HG03565 (cell line): ENCODE measurements at regions not wholly inside any gene's neighbourhood (a gene's known extent, or its start where the extent isn't known, plus 50 kb on each side); places are given as distances from the start of the nearest gene placed in this dataset.
"Not testable (repeated sequence)": the region's sequence is repeated elsewhere in the genome, so short reads cannot be mapped to it uniquely, and the experiment has no call there.

ENCODE experiments used
- ATAC-seq: cut with Tn5 transposase; IDR thresholded peaks from one replicate; pipeline ENCODE4 v1.9.1; 2021; ENCODE audit warnings: mild to moderate bottlenecking, moderate library complexity; ENCODE audit not compliant: unreplicated experiment

GRCh38 chr4:30996841-30997240 is 276.7 kb downstream of the PCDH7 start:
- no peak for ATAC-seq

DNA sequence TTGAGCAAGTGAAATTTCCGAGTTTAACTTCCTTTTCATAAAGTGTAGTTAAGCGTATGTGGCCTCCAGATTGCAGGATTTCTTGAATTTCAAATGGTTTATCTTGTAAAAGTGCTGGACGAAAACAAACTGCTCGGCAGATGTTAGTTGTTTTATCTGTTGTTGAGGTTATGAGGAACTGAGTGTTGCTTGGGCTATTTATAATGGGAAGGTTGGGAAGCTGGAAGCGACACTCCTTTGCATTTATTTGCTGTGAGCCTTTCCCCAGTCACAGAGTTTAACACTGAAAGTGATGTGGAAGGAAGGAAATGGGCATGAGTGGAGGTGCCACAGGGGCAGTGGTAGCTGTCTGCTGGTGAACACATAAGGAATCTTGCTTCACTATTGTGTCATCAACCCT is 284.9 kb downstream of the PCDH7 start:
- no peak for ATAC-seq

DNA sequence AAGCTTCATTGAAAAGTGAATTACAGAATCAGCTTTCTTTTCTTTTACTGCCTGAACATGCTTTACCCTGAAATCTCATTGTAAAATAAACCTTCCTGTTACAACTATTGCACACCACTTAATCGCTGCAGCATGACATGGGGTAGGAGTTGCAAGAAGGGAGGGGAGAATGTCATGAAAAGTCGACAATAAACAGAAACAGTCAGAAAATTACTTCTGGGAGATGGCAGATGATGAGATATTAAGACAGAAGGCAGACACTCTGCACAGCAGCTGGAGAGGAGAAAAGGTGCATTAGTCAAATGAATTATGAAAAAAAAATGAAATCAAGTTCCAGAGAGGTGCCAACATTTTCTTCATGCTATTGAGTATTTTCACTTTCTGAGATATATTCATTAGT is 287.7 kb downstream of the PCDH7 start:
- no peak for ATAC-seq

DNA sequence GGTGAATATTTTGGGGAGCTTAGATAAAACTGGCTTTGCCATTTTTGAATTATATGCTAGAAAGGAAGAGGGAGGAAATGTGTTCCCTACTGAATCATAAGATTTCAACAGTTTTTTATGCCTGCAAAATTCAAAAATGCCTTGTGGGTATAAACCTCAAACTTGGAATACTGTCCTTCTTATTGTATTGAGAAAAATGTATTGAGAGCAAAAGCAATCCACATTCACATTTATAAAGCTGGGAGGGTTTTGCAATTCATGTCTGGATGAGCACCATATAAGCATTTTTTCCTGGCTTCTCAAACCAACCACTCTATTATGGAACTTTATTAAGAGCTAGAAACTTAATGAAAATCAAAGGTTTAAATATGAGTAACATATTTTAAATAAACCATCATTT is 289.8 kb downstream of the PCDH7 start:
- ATAC-seq: no peak

- ATAC-seq: no peak
These were observed 295.0 kb downstream of the PCDH7 start for GRCh38 chr4:31015123-31015522.

GRCh38 chr4:31016322-31017061 is 296.3 kb downstream of the PCDH7 start:
- no peak for ATAC-seq

GRCh38 chr4:31020363-31020762 is 300.2 kb downstream of the PCDH7 start:
- ATAC-seq: no peak

DNA sequence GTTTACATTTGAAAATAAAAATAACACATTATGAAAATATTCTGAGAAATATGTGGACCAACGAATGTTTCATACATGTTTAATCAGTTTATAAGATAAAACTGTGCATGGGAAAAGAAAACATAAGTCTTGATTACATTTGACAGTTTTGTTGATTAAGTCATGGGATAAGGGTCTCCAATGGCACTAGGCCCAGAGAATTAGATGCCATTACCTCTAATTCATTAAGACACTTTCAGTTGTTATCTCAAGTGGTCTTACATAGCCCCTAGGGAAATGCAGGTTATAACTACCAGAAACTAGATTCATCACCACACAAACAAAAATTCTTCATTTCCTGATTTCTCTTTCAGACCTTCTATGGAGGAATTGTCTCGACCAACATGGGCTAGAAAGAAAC is 300.8 kb downstream of the PCDH7 start:
- no peak for ATAC-seq

DNA sequence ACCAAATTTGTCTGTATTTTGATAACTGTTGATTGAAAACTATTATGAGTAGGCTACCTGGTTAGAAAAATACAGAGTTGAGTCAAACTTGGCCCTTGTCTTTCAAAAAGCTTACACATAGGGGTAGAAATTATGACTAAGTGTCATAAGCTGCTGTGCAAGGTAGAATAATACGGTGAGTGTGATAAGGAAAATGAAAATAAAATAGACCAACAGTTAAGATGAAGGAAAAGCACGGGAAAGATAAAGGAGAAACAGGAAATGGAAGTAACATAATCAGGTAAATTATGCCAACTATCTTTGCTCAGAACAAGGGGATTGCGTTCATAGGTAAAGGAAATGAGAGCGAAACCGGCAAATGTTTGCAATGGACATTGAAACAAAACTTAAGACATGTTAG is 302.5 kb downstream of the PCDH7 start:
- no peak for ATAC-seq

- no peak for ATAC-seq
These were observed 302.9 kb downstream of the PCDH7 start for GRCh38 chr4:31023109-31023508.

DNA sequence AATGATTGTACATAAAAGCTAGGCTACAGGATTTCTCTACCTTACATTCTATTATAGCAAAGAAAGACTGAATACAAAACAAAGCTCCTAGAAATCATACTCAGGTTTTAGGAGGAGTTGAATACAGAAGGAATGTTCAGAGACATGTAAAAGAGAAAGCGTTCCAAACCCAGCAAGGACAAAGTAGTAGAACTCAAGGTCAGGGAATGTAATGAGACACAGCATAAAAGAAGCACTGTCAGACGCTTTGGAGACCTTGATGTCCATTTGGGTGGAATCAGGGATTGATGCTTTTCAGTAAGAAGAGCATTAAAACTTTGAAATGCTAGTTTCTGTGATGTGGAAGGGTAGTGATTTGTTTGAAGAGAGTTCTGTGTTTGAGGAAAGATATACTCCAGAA is 303.6 kb downstream of the PCDH7 start:
- ATAC-seq: no peak

GRCh38 chr4:31024781-31025180 is 304.6 kb downstream of the PCDH7 start:
- ATAC-seq: not testable (repeated sequence)

GRCh38 chr4:31026256-31026655 is 306.1 kb downstream of the PCDH7 start:
- no peak for ATAC-seq

DNA sequence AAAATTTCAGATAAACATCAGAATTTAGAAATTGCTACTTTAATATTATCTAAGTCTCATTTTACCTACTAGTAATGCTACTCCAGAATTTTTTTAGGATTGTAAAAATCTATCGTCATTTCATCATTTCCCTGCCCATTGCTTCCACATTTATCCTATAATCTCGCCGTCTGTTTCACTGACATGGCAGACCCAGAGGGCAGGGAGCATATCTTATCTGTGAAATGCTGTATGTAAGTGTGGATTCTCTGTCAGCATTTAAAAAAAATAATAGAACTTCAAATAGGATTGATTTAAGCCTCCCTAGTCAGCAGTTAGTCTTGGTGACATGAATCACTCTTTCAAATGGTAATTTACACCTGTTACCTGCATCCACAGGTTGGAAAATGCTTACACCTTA is 314.4 kb downstream of the PCDH7 start:
- ATAC-seq: no peak

GRCh38 chr4:31035761-31036160 is 315.6 kb downstream of the PCDH7 start:
- no peak for ATAC-seq

DNA sequence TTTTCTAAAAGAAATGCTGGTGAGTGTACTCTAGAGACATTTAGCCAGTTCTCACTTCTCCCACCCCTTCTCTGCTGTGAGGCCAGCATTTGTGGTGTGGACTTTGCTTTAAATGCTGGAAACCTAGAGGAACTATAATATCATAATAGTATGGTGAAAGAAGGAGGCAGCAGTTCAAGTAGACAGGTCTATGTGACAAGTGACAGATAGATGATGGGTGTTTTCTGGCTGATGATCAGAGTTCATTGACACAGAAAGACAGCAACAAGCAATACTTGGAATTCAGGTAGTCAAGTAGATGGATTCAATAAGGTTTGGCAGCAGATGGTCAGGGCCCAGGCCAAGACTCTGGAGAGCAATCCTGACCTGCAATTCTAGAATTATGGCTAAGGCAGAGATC is 317.5 kb downstream of the PCDH7 start:
- ATAC-seq: no peak

DNA sequence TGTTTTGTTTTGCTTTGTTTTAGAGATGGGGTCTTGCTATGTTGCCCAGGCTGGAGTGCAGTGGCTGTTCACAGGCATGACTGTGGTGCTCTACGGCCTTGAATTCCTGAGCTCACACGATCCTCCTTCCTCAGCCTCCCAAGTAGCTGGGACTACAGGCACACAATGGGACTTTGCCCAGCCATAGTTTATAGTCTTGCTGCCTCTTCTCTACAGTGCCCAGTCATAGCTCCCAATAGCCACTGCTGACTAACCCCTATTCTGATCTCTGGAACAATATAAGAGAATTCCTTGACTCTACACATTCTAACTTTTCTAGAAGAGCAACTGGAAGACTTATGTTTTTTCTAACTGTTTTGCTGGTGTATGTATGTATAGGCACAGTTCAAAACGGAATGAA is 319.2 kb downstream of the PCDH7 start:
- no peak for ATAC-seq

DNA sequence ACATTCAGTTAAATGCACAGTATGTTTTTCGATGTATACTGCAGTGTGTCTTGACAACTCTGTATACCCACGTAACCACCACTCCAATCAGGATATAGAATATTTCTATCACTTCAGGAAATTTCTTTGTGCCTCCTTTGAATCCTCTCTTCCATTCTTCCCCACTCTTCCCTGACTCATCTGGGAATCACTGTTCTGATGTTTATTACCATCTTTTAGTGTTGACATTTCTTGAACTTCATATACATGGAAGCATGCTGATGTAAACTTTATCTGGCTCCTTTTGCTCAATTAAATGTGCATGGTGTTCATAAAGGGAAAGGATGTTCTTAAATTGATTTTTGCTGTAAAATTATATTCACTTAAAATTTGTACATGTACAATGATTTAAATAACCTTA is 319.9 kb downstream of the PCDH7 start:
- ATAC-seq: no peak

DNA sequence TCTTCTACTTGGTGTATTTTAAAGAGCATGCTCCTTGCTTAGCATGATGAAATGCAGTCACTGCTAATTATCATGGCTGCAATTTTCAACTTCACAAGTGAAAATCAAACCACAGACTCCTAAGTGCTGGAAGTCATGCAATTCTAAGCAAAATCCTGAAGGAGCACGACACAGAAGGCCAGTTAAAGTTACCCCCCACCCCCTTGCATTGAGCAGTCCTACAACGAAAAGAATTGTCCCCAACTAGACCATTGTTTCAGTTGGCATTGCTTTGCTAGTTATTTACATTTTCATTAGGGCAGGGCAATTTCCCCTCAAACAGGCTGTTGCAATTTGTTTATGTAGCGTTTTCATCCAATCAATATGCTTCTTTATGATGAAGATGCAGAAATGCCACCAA is 321.2 kb downstream of the PCDH7 start:
- no peak for ATAC-seq

GRCh38 chr4:31041853-31042252 is 321.7 kb downstream of the PCDH7 start:
- no peak for ATAC-seq

GRCh38 chr4:31043382-31044062 is 323.4 kb downstream of the PCDH7 start:
- ATAC-seq: no peak

DNA sequence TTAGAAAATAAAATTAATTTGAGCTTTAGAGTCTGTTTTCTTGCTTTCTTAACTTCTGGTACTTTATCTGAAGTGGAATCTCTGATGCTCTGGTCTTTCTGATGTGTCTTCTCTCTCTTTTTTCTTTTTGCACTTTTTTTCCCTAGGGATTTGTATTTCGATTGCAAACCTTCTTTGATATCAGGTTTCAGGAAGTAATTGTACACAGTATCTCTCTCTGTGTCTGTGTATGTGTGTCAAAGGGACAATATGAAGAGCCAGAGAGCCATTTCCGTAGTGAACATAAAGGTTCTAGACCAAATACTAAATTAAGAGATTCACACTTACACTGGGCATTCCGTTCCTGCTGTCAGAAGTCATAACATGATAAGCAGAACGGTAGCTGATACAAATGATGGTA is 325.0 kb downstream of the PCDH7 start:
- ATAC-seq: no peak
